Breast epithelium (tissue), 4 donors: ENCODE measurements at regions not wholly inside any gene's neighbourhood (a gene's known extent, or its start where the extent isn't known, plus 50 kb on each side); places are given as distances from the start of the nearest gene placed in this dataset.
"Not testable (repeated sequence)": the region's sequence is repeated elsewhere in the genome, so short reads cannot be mapped to it uniquely, and the experiment has no call there.

ENCODE experiments used
- DNase-seq, 2 donors: peaks; one replicate each; pipeline ENCODE4 v3.0.0-alpha.2; 2019; ENCODE audit warnings: low spot score in 2 of 2
- H3K27ac ChIP-seq, 2 donors: fragments of 200-600 bp; sonication (generic) in 1 of 2; one replicate each; pipeline ENCODE4 v1.5.1; 2016 to 2019; ENCODE audit warnings: mild to moderate bottlenecking in 1 of 2
- H3K27me3 ChIP-seq, 2 donors: fragments of 200-600 bp; sonication (generic) in 1 of 2; one replicate each; pipeline versions ENCODE4 v1.5.1 to v1.6.0; 2017 to 2019; ENCODE audit warnings: control low read depth in 1 of 2, mild to moderate bottlenecking in 1 of 2
- H3K36me3 ChIP-seq: fragments of 200-600 bp; one replicate; pipeline ENCODE4 v1.5.1; 2019
- H3K4me1 ChIP-seq, 2 donors: fragments of 200-600 bp; sonication (generic); one replicate each; pipeline ENCODE4 v1.5.1; 2016 to 2019; ENCODE audit warnings: control low read depth in 1 of 2
- H3K4me3 ChIP-seq, 3 donors: fragments of 200-600 bp; sonication (generic); 1 replicate in 2 of 3; 2 replicates in 1 of 3; pipeline ENCODE4 v1.5.1; 2016 to 2019; ENCODE audit warnings: mild to moderate bottlenecking in 3 of 3, moderate library complexity in 2 of 3
- H3K9me3 ChIP-seq, 2 donors: fragments of 200-600 bp; sonication (generic) in 1 of 2; one replicate each; pipeline ENCODE4 v1.5.1; 2016 to 2019; ENCODE audit warnings: control low read depth in 1 of 2
- POLR2A ChIP-seq: fragments of 450-650 bp; IDR thresholded peaks from one replicate; pipeline ENCODE4 v1.6.1; 2016; ENCODE audit warnings: antibody characterized with exemption, mild to moderate bottlenecking, moderate library complexity
- POLR2AphosphoS5 ChIP-seq, 3 donors: sonication (generic); formaldehyde crosslinking; IDR thresholded peaks; one replicate each; pipeline ENCODE4 v1.6.1; 2017; ENCODE audit warnings: antibody characterized with exemption in 3 of 3
- intact Hi-C: fragments of 100-400 bp; cut with DNase I; formaldehyde crosslinking; loops from one replicate; pipeline ENCODE4 v1.15.1; 2023; ENCODE audit warnings: low total_unique reads
- TF ChIP-seq, protein P1 (sequence below), 3 donors: fragments of 450-650 bp; IDR thresholded peaks; one replicate each; pipeline ENCODE4 v1.5.1; 2016 to 2017; ENCODE audit warnings: antibody characterized with exemption in 3 of 3, mild to moderate bottlenecking in 3 of 3, moderate library complexity in 3 of 3

DNA sequence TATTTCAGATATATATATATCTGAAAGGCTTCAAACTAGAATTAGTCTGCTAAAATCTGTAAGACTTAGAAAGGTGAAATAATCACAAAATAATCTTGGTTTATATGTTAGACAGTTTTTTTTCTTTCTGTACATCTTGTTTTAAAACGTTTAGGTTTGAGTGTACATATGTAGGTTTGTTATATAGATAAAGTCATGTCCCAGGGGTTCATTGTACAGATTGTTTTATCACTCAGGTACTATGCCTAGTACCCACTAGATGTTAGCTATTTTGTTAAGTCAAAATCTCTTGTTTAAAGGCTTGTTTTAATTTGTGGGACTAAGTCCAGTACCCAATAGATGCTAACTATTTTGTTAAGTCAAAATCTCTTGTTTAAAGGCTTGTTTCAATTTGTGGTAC, 1339.0 kb upstream of the CITED2 start:
- no peaks in the 10 kb centered on the region for H3K4me1 ChIP-seq
- DNase-seq: no peak
- intact Hi-C loops: no loop called here

DNA sequence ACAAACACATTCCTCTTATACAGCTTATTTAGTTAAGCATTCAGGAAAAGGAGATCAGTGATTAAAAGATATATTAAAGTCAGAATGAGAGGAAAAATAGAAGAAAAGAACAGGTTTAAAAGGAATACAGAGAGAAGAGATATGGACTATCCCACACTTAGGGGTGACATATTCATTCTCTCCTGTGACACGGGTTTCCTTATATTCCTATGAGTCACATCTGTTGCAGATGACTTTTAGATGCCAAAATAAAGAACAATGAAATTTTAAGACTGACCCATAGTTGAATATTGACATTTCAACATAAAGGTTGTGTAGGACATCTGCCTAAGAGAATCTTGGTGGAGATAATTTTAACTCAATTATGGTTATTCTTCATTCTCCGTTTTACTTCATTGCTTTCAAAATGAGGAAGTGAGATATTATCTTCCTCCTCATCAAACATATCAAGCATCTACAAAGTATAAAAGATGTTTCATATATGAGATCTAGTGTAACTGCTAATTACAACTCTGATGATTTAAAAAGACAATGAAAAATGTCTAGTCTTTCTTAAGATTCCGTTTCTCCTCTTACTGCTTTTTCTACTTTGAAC, 1336.7 kb upstream of the CITED2 start:
- Histone ChIP-seq H3K36me3 (no peaks in the 10 kb centered on the region), H3K27ac (no peak overlapping the region), H3K4me3 (no peak overlapping the region), H3K27me3 (no peaks in the 10 kb centered on the region), H3K9me3 (peaks cover 4 to 5% of the 10 kb centered on the region in 2 donors), H3K4me1 (no peaks in the 10 kb centered on the region)
- no peak for TF ChIP-seq POLR2A
- TF ChIP-seq POLR2AphosphoS5 (IDR thresholded peaks at IDR 0.05): no peak
- TF ChIP-seq, protein P1, sequence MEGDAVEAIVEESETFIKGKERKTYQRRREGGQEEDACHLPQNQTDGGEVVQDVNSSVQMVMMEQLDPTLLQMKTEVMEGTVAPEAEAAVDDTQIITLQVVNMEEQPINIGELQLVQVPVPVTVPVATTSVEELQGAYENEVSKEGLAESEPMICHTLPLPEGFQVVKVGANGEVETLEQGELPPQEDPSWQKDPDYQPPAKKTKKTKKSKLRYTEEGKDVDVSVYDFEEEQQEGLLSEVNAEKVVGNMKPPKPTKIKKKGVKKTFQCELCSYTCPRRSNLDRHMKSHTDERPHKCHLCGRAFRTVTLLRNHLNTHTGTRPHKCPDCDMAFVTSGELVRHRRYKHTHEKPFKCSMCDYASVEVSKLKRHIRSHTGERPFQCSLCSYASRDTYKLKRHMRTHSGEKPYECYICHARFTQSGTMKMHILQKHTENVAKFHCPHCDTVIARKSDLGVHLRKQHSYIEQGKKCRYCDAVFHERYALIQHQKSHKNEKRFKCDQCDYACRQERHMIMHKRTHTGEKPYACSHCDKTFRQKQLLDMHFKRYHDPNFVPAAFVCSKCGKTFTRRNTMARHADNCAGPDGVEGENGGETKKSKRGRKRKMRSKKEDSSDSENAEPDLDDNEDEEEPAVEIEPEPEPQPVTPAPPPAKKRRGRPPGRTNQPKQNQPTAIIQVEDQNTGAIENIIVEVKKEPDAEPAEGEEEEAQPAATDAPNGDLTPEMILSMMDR (IDR thresholded peaks at IDR 0.05): no peak
- DNase-seq: no peak
- intact Hi-C loops: no loop called here

More for the DNA sequence above, 1339.0 kb upstream of the CITED2 start:
- no peak overlapping the region for H3K4me3 ChIP-seq
- no peaks in the 10 kb centered on the region for H3K27me3 ChIP-seq
- TF ChIP-seq POLR2AphosphoS5 (IDR thresholded peaks at IDR 0.05) (no peak), POLR2A (no peak)
- TF ChIP-seq, protein P1 (IDR thresholded peaks at IDR 0.05): no peak
- no peak overlapping the region for H3K27ac ChIP-seq
- no peaks in the 10 kb centered on the region for H3K36me3 ChIP-seq
- H3K9me3 ChIP-seq: peaks cover 5 to 10% of the 10 kb centered on the region in 2 donors

DNA sequence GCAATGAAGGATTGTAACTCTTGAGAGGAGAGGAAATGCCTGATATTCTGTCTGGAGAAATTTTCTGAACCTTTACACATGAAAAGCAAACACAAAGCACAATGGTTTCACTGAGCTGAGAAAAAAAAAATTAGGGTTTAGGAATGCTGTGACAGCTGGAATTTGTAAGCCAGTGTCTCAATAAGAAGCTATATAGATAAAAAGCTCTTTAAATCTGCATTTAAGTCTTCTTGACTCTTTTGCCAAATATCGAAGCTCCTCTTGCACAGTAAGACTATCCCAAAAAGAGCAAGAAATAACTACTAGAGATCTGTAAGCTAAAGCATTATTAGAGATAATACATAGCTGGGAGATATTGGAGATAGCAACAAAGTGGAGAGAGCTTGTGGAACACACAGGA, 1334.0 kb upstream of the CITED2 start:
- intact Hi-C loops: no loop called here
- H3K4me1 ChIP-seq: no peaks in the 10 kb centered on the region
- DNase-seq: no peak
- TF ChIP-seq, protein P1 (IDR thresholded peaks at IDR 0.05): no peak
- TF ChIP-seq POLR2AphosphoS5 (IDR thresholded peaks at IDR 0.05) (no peak), POLR2A (no peak)
- no peak overlapping the region for H3K27ac ChIP-seq
- H3K9me3 ChIP-seq: no peaks in the 10 kb centered on the region
- H3K36me3 ChIP-seq: no peaks in the 10 kb centered on the region
- H3K4me3 ChIP-seq: no peak overlapping the region
- H3K27me3 ChIP-seq: no peaks in the 10 kb centered on the region

DNA sequence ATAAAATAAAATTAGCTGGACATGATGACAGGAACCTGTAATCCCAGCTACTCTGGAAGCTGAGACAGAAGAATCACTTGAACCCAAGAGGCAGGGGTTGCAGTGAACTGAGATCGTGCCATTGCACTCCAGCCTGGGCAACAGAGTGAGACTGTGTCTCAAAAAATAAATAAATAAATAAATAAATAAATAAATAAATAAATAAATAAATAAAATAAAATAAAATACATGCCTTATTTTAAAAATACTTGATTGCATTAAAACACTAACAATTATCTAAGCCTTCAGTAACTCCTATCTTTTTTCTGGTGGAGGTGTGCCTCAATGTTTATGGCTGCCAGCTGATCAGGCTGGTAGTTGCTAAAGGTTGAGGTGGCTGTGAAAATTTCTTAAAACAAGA, 1329.6 kb upstream of the CITED2 start:
- intact Hi-C loops, H3K36me3 ChIP-seq, H3K27ac ChIP-seq, H3K4me1 ChIP-seq, H3K9me3 ChIP-seq, H3K4me3 ChIP-seq, H3K27me3 ChIP-seq, DNase-seq: not testable (repeated sequence)

DNA sequence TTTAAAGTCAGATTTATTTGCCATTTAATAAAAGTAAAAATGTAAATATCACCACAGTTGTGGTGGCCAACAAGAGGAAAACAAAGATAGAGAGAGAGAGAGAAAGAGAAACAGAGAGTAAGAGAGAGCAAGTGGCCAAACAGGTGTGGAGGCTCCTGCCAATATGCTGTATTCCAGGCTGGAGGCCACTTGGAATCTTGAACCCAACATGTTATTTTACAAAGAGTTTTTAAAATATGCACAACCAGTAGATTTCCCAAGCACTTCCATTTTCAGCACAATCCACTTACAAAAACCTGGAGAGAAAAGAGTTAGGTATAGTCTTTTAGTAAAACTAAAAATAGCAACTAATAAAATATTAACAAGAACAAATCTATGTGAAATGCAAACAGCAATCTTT, 1323.1 kb upstream of the CITED2 start:
- Histone ChIP-seq H3K4me1 (no peaks in the 10 kb centered on the region), H3K36me3 (no peaks in the 10 kb centered on the region), H3K27ac (no peak overlapping the region), H3K9me3 (no peaks in the 10 kb centered on the region), H3K27me3 (no peaks in the 10 kb centered on the region), H3K4me3 (no peak overlapping the region)
- TF ChIP-seq POLR2A (no peak), POLR2AphosphoS5 (IDR thresholded peaks at IDR 0.05) (no peak)
- TF ChIP-seq, protein P1 (IDR thresholded peaks at IDR 0.05): no peak
- intact Hi-C loops: no loop called here
- DNase-seq: no peak
